ENCODE measurements at regions not wholly inside any gene's neighbourhood (a gene's known extent, or its start where the extent isn't known, plus 50 kb on each side); places are given as distances from the start of the nearest gene placed in this dataset.

DNA sequence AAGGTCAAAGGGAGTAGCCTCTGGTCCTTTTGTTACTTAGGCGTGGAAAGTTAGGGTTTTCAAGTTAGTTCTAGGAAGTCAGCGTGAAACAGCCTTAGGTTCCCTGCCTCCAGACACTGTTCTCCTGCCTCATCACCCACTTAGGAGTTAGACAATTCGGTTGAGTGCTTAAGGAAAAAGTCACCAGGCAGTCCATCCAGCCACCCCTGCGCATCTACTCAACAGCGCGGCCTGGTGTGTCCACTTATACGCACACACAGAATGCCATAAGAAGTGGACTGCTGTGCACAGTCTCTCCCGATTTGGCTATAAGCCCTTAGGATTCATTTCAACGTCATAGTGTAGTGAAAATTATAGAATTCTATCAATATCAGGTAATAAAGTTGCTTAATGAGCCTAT lies 470.8 kb upstream of the TNP1 start:
- no peaks in the 10 kb centered on the region for H3K27me3 ChIP-seq (ENCODE audit: control insufficient read depth, insufficient read depth, low read length)
- TF ChIP-seq, protein P1, sequence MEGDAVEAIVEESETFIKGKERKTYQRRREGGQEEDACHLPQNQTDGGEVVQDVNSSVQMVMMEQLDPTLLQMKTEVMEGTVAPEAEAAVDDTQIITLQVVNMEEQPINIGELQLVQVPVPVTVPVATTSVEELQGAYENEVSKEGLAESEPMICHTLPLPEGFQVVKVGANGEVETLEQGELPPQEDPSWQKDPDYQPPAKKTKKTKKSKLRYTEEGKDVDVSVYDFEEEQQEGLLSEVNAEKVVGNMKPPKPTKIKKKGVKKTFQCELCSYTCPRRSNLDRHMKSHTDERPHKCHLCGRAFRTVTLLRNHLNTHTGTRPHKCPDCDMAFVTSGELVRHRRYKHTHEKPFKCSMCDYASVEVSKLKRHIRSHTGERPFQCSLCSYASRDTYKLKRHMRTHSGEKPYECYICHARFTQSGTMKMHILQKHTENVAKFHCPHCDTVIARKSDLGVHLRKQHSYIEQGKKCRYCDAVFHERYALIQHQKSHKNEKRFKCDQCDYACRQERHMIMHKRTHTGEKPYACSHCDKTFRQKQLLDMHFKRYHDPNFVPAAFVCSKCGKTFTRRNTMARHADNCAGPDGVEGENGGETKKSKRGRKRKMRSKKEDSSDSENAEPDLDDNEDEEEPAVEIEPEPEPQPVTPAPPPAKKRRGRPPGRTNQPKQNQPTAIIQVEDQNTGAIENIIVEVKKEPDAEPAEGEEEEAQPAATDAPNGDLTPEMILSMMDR (IDR thresholded peaks at IDR 0.05; ENCODE audit: insufficient read depth, low read length, poor library complexity, severe bottlenecking), result no peak
- H3K4me3 ChIP-seq (ENCODE audit: low read depth, low read length), result no peak overlapping the region
- DNase-seq (ENCODE audit: low read depth), result no peak
- H3K36me3 ChIP-seq (ENCODE audit: control insufficient read depth, insufficient read depth, low read length), result no peaks in the 10 kb centered on the region

DNA sequence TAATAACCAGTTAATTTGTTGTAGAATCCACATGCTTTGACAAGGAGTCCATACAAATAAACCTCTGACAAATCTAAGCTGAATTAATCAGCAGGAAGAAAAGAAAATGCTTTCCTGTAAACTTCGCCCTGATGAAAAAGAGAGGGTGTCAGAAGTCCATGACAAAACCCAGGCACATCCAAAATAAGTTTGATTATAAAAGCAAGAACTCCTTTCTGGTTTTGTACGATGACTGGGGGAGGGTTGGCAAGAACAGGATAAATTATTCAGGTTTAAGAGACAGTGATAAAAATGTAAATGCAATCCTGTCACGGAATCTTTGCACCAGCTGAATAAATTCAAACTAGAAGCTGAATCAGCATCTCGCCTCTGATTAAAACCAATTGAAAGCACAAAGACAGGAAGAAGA lies 469.2 kb upstream of the TNP1 start:
- Histone ChIP-seq H3K4me3 (ENCODE audit: low read depth, low read length) (no peak overlapping the region), H3K27me3 (ENCODE audit: control insufficient read depth, insufficient read depth, low read length) (no peaks in the 10 kb centered on the region), H3K36me3 (ENCODE audit: control insufficient read depth, insufficient read depth, low read length) (no peaks in the 10 kb centered on the region)
- no peak for DNase-seq (ENCODE audit: low read depth)
- TF ChIP-seq, protein P1 (IDR thresholded peaks at IDR 0.05; ENCODE audit: insufficient read depth, low read length, poor library complexity, severe bottlenecking), result no peak

DNA sequence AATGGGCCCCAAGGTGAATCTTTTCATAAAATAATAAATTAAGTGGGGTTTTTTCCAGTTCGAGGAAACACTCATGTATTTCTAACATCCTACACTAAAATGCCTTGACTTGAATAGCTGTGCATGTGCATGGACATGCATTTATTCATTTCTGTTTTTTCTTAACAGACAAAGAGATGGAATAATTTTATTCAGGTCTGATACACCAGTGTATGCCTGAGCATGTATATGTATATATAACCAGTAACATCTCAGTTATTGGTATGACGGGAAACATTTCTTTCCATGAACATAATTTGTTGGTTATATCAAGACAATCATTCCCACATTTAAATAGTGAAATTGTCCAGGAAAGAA lies 468.7 kb upstream of the TNP1 start:
- TF ChIP-seq, protein P1 (IDR thresholded peaks at IDR 0.05; ENCODE audit: insufficient read depth, low read length, poor library complexity, severe bottlenecking), result no peak
- Histone ChIP-seq H3K36me3 (ENCODE audit: control insufficient read depth, insufficient read depth, low read length) (no peaks in the 10 kb centered on the region), H3K27me3 (ENCODE audit: control insufficient read depth, insufficient read depth, low read length) (no peaks in the 10 kb centered on the region), H3K4me3 (ENCODE audit: low read depth, low read length) (no peak overlapping the region)
- no peak for DNase-seq (ENCODE audit: low read depth)

DNA sequence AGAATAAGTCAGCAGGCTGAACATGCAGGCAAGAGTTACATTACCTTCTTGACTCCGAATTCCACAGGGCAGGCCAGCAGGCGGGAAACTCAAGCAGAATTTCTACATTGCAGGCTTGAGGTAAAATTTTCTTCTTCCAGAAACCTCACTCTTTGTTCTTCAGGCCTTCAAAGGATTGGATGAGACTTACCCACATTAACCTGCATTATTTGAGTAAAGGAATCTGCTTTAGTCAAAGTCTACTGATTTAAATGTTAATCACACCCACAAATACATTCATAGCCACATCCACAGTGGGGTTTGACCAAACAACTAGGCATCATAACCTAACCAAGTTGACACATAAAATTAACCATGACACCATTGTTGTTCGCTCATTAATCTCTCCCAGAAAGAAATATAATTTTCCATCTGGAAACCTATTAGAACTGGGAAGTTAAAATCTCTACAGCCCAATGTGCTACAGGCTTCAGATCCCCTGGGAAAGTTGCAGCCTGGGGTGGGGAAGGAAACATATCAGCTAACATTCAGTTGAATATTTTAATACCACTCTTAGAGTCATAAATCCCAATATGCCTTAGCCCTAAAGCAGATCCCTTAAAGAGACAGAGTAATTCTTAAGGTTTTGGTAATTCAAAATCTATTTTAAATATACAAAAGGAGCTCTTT lies 468.2 kb upstream of the TNP1 start:
- TF ChIP-seq, protein P1 (IDR thresholded peaks at IDR 0.05; ENCODE audit: insufficient read depth, low read length, poor library complexity, severe bottlenecking), result no peak
- DNase-seq (ENCODE audit: low read depth), result no peak
- H3K36me3 ChIP-seq (ENCODE audit: control insufficient read depth, insufficient read depth, low read length), result no peaks in the 10 kb centered on the region
- H3K27me3 ChIP-seq (ENCODE audit: control insufficient read depth, insufficient read depth, low read length), result no peaks in the 10 kb centered on the region
- H3K4me3 ChIP-seq (ENCODE audit: low read depth, low read length), result no peak overlapping the region

DNA sequence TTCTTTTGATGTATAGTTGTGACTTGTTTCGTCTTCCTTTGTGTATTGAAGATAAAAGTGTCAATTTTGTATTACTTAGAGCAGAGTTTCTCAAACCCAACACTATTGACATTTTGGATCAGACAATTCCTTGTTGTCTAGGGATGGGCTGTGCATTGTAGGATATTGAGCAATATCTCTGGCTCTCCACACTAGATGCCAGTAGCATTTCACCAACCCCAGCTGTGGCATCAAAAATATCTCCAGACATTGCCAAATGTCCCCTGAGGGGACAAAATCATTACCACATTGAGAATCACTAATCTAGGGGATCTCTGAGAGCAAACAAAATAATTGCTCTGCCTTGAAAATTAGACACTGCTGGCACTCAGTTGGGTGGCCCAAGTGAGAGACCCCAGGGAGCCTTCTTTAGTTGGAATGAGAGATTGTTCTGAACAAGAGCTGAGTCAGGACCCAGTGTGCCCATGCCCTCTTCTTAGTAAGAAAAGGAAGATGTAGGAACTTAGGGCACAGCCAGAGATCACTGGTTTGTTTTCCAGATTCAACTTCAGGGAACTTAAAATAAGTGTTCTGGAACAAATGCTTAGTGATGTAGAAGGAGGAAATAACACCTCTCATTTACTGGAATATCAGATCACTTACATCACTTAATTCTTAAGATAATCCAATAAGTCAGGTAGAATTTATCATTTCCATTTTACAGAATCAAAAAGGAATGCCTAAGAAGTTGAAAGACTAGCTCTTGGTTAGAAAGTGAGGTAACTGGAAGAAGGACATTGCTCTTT lies 466.6 kb upstream of the TNP1 start:
- no peak for DNase-seq (ENCODE audit: low read depth)

More for the DNA sequence above, 466.6 kb upstream of the TNP1 start:
- no peak overlapping the region for H3K4me3 ChIP-seq (ENCODE audit: low read depth, low read length)
- TF ChIP-seq, protein P1 (IDR thresholded peaks at IDR 0.05; ENCODE audit: insufficient read depth, low read length, poor library complexity, severe bottlenecking), result no peak
- no peaks in the 10 kb centered on the region for H3K27me3 ChIP-seq (ENCODE audit: control insufficient read depth, insufficient read depth, low read length)
- H3K36me3 ChIP-seq (ENCODE audit: control insufficient read depth, insufficient read depth, low read length), result no peaks in the 10 kb centered on the region
